HCT116 (cell line): ENCODE measurements at regions not wholly inside any gene's neighbourhood (a gene's known extent, or its start where the extent isn't known, plus 50 kb on each side); places are given as distances from the start of the nearest gene placed in this dataset.

ENCODE experiments used
- ATAC-seq: fragments of 200-7000 bp; cut with Tn5 transposase; 2 replicates; pipeline ENCODE4 v1.9.1; 2020; ENCODE audit warnings: mild to moderate bottlenecking, moderate library complexity
- BruUV-seq: library from RNA; stranded (reverse); fragments of 400-500 nt; replicated peaks from 2 replicates; lab custom pipeline; 2021; lab: Mats Ljungman, UMichigan
- CTCF ChIA-PET: fragments of 300-600 bp; sonication (Branson Sonifier 250); formaldehyde crosslinking; loops from one replicate; lab custom pipeline; 2021; ENCODE audit warnings: antibody characterized with exemption; lab: Charles Lee
- POLR2A ChIA-PET: fragments of 300-600, 350-600 bp; sonication (Branson Sonifier 250); formaldehyde crosslinking; loops from one replicate; lab custom pipeline; 2021; ENCODE audit warnings: antibody characterized with exemption; lab: Charles Lee
- RAD21 ChIA-PET, 2 experiments: fragments of 300-600 bp; sonication (Branson Sonifier 250); formaldehyde crosslinking; loops; one replicate each; lab custom pipeline; 2023; ENCODE audit warnings: low total read pairs in 2 of 2; ENCODE audit not compliant: uncharacterized antibody in 2 of 2, unreplicated experiment in 2 of 2, low non-redundant PET in 1 of 2; lab: Charles Lee
- DNase-seq: peaks from one replicate; pipeline ENCODE4 v3.0.0-alpha.2; 2010; ENCODE audit warnings: low read depth, low spot score
- H2AFZ ChIP-seq: fragments of 200-600 bp; shearing (Covaris generic), sonication (generic); 2 replicates; pipeline ENCODE4 v1.6.1; 2017; ENCODE audit warnings: low read depth, mixed run types, mixed read lengths, antibody characterized with exemption, low read length; ENCODE audit not compliant: poor library complexity, severe bottlenecking
- H3K27ac ChIP-seq: 2 replicates; pipeline ENCODE4 v1.5.1; 2012; ENCODE audit warnings: low read depth, low read length
- H3K27me3 ChIP-seq: fragments of 200-600 bp; sonication (generic); 2 replicates; pipeline ENCODE4 v1.6.1; 2016; ENCODE audit warnings: mixed run types, low read length, mixed read lengths; ENCODE audit not compliant: insufficient read depth
- H3K36me3 ChIP-seq, 2 experiments: fragments of 200-500 bp in 1 of 2; fragments of 200-600 bp in 1 of 2; sonication (Bioruptor generic) in 1 of 2; sonication (generic) in 1 of 2; 2 replicates each; pipeline versions ENCODE4 v1.5.1 to v1.6.1; 2014 to 2016; ENCODE audit warnings: low read length in 2 of 2, inconsistent platforms in 1 of 2, mixed read lengths in 1 of 2, mixed run types in 1 of 2; ENCODE audit not compliant: insufficient read depth in 2 of 2, control insufficient read depth in 1 of 2
- H3K4me1 ChIP-seq, 2 experiments: fragments of 200-600 bp in 1 of 2; sonication (generic) in 1 of 2; 2 replicates each; pipeline versions ENCODE4 v1.5.1 to v1.6.1; 2012 to 2017; ENCODE audit warnings: low read length in 2 of 2, inconsistent platforms in 1 of 2, mild to moderate bottlenecking in 1 of 2, mixed read lengths in 1 of 2, mixed run types in 1 of 2, moderate library complexity in 1 of 2; ENCODE audit not compliant: insufficient read depth in 2 of 2, control insufficient read depth in 1 of 2
- H3K4me2 ChIP-seq: fragments of 200-600 bp; sonication (generic); 2 replicates; pipeline ENCODE4 v1.6.1; 2017; ENCODE audit warnings: mixed run types, low read length, mixed read lengths
- H3K4me3 ChIP-seq, 2 experiments: fragments of 200-600 bp in 1 of 2; sonication (generic) in 1 of 2; replicated peaks in 1 of 2; 2 replicates each; pipeline ENCODE4 v1.5.1; 2011 to 2016; ENCODE audit warnings: low read length in 2 of 2, control low read depth in 1 of 2, low read depth in 1 of 2, mild to moderate bottlenecking in 1 of 2, mixed read lengths in 1 of 2, mixed run types in 1 of 2
- H3K79me2 ChIP-seq: fragments of 200-600 bp; sonication (generic); 2 replicates; pipeline ENCODE4 v1.6.1; 2017; ENCODE audit warnings: mild to moderate bottlenecking, mixed run types, low read length, moderate library complexity, mixed read lengths; ENCODE audit not compliant: insufficient read depth
- H3K9ac ChIP-seq: fragments of 200-600 bp; sonication (generic); 2 replicates; pipeline ENCODE4 v1.6.1; 2016; ENCODE audit warnings: low read length, mixed read lengths
- H3K9me2 ChIP-seq: fragments of 200-600 bp; sonication (generic), shearing (Covaris generic); 2 replicates; pipeline ENCODE4 v1.6.1; 2017; ENCODE audit warnings: mixed run types, mild to moderate bottlenecking, moderate library complexity; ENCODE audit not compliant: insufficient read depth
- H3K9me3 ChIP-seq, 2 experiments: fragments of 200-500 bp in 1 of 2; fragments of 200-600 bp in 1 of 2; sonication (Bioruptor generic) in 1 of 2; sonication (generic) in 1 of 2; 2 replicates each; pipeline ENCODE4 v1.6.1; 2014 to 2017; ENCODE audit warnings: low read length in 2 of 2, mixed read lengths in 2 of 2, inconsistent platforms in 1 of 2, low read depth in 1 of 2, mild to moderate bottlenecking in 1 of 2, mixed run types in 1 of 2, moderate library complexity in 1 of 2; ENCODE audit not compliant: control insufficient read depth in 1 of 2, insufficient read depth in 1 of 2
- H4K20me1 ChIP-seq: fragments of 200-600 bp; sonication (generic), shearing (Covaris generic); 2 replicates; pipeline ENCODE4 v1.6.1; 2017; ENCODE audit warnings: mixed run types, mild to moderate bottlenecking, moderate library complexity; ENCODE audit not compliant: insufficient read depth
- ATF3 ChIP-seq: IDR thresholded peaks from 2 replicates; pipeline ENCODE4 v1.6.1; 2012
- CBX3 ChIP-seq: IDR thresholded peaks from 2 replicates; pipeline ENCODE4 v1.6.1; 2012; ENCODE audit warnings: low read depth
- CEBPB ChIP-seq: IDR thresholded peaks from 2 replicates; pipeline ENCODE4 v1.6.1; 2012; ENCODE audit warnings: low read depth
- EGR1 ChIP-seq: IDR thresholded peaks from 2 replicates; pipeline ENCODE4 v1.6.1; 2012; ENCODE audit warnings: low read depth
- ELF1 ChIP-seq: IDR thresholded peaks from 2 replicates; pipeline ENCODE4 v1.6.1; 2012; ENCODE audit warnings: low read depth, borderline replicate concordance
- EZH2 ChIP-seq: fragments of 200-600 bp; sonication (generic); IDR thresholded peaks from 2 replicates; pipeline ENCODE4 v1.6.1; 2017; ENCODE audit warnings: antibody characterized with exemption, mixed run types
- EZH2phosphoT487 ChIP-seq: fragments of 200-600 bp; IDR thresholded peaks from 2 replicates; pipeline ENCODE4 v1.6.1; 2018; ENCODE audit warnings: antibody characterized with exemption, borderline replicate concordance
- JUND ChIP-seq: IDR thresholded peaks from 2 replicates; pipeline ENCODE4 v1.6.1; 2012
- MAX ChIP-seq: IDR thresholded peaks from 2 replicates; pipeline ENCODE4 v1.6.1; 2012
- POLR2A ChIP-seq: IDR thresholded peaks from 2 replicates; pipeline ENCODE4 v1.7.0; 2011; ENCODE audit warnings: borderline replicate concordance; ENCODE audit not compliant: insufficient read depth, insufficient read length; ENCODE audit errors: extremely low read depth
- POLR2AphosphoS5 ChIP-seq: IDR thresholded peaks from 2 replicates; pipeline ENCODE4 v1.6.1; 2011; ENCODE audit warnings: mild to moderate bottlenecking, low read depth, low read length, moderate library complexity
- REST ChIP-seq: IDR thresholded peaks from 2 replicates; pipeline ENCODE4 v1.6.1; 2012; ENCODE audit warnings: low read depth
- TCF7L2 ChIP-seq: IDR thresholded peaks from 2 replicates; pipeline ENCODE4 v1.7.0; 2011; ENCODE audit warnings: borderline replicate concordance, inconsistent platforms; ENCODE audit not compliant: insufficient read depth, insufficient read length; ENCODE audit errors: extremely low read depth
- ZFX ChIP-seq: fragments of 450-650 bp; IDR thresholded peaks from 2 replicates; pipeline ENCODE4 v1.6.1; 2017
- intact Hi-C: fragments of 100-400 bp; cut with micrococcal nuclease; formaldehyde crosslinking; loops from 2 replicates; pipeline ENCODE4 v1.10.0; 2022

- H3K9ac ChIP-seq: no peak overlapping the region
- H3K9me2 ChIP-seq: no peaks in the 10 kb centered on the region
- intact Hi-C loops: no loop called here
- H4K20me1 ChIP-seq: no peaks in the 10 kb centered on the region
- no peaks in the 10 kb centered on the region for H3K36me3 ChIP-seq
- no peaks in the 10 kb centered on the region for H3K4me1 ChIP-seq
- ATAC-seq (no peak), DNase-seq (no peak)
- no peak overlapping the region for H3K4me3 ChIP-seq
- no peak overlapping the region for H2AFZ ChIP-seq
- H3K27me3 ChIP-seq: no peaks in the 10 kb centered on the region
- TF ChIP-seq REST: no peak
- no peak for TF ChIP-seq CBX3
- TF ChIP-seq TCF7L2: no peak
- TF ChIP-seq MAX: no peak
- no peak for TF ChIP-seq ZFX
- no peak for TF ChIP-seq JUND
- TF ChIP-seq CEBPB: no peak
- no peak for TF ChIP-seq ATF3
- no peak for TF ChIP-seq EZH2phosphoT487
- TF ChIP-seq EZH2: no peak
- no peak for TF ChIP-seq POLR2A
- TF ChIP-seq POLR2AphosphoS5: no peak
- TF ChIP-seq ELF1: no peak
- no peak for TF ChIP-seq EGR1
- H3K4me2 ChIP-seq: no peak overlapping the region
- no peaks in the 10 kb centered on the region for H3K9me3 ChIP-seq
- ChIA-PET CTCF (no interaction called here), POLR2A (no interaction called here), RAD21 (no interaction called here)
- H3K79me2 ChIP-seq: no peaks in the 10 kb centered on the region
- H3K27ac ChIP-seq: no peak overlapping the region
- no TSS peak for BruUV-seq
These were observed 313.9 kb upstream of the SATB1 start for GRCh38 chr3:18739099-18739433.
